ENCODE measurements at regions not wholly inside any gene's neighbourhood (a gene's known extent, or its start where the extent isn't known, plus 50 kb on each side); places are given as distances from the start of the nearest gene placed in this dataset.

GRCh38 chr7:132654150-132654549 lies 77.9 kb upstream of the PLXNA4 start:
- H3K4me3 ChIP-seq (ENCODE audit: low read length): no peak overlapping the region

GRCh38 chr7:132653366-132653930 lies 77.2 kb upstream of the PLXNA4 start:
- H3K4me3 ChIP-seq (ENCODE audit: low read length): no peak overlapping the region
- TF ChIP-seq ZNF274 (IDR thresholded peaks at IDR 0.05; ENCODE audit: low read depth, low read length): no peak

More at GRCh38 chr7:132654150-132654549, 77.9 kb upstream of the PLXNA4 start:
- TF ChIP-seq ZNF274 (IDR thresholded peaks at IDR 0.05; ENCODE audit: low read depth, low read length): no peak

GRCh38 chr7:132652507-132652906 lies 76.2 kb upstream of the PLXNA4 start:
- TF ChIP-seq ZNF274 (IDR thresholded peaks at IDR 0.05; ENCODE audit: low read depth, low read length): no peak

GRCh38 chr7:132650498-132650897 lies 74.2 kb upstream of the PLXNA4 start:
- no peak overlapping the region for H3K4me3 ChIP-seq (ENCODE audit: low read length)
- TF ChIP-seq ZNF274 (IDR thresholded peaks at IDR 0.05; ENCODE audit: low read depth, low read length): no peak

More at GRCh38 chr7:132652507-132652906, 76.2 kb upstream of the PLXNA4 start:
- H3K4me3 ChIP-seq (ENCODE audit: low read length): no peak overlapping the region

GRCh38 chr7:132647311-132647710 lies 71.0 kb upstream of the PLXNA4 start:
- no peak for TF ChIP-seq ZNF274 (IDR thresholded peaks at IDR 0.05; ENCODE audit: low read depth, low read length)
- H3K4me3 ChIP-seq (ENCODE audit: low read length): no peak overlapping the region

GRCh38 chr7:132646052-132646451 lies 69.8 kb upstream of the PLXNA4 start:
- no peak overlapping the region for H3K4me3 ChIP-seq (ENCODE audit: low read length)
- no peak for TF ChIP-seq ZNF274 (IDR thresholded peaks at IDR 0.05; ENCODE audit: low read depth, low read length)

- TF ChIP-seq ZNF274 (IDR thresholded peaks at IDR 0.05; ENCODE audit: low read depth, low read length): no peak
- no peak overlapping the region for H3K4me3 ChIP-seq (ENCODE audit: low read length)
Measured at GRCh38 chr7:132643302-132643701, 67.0 kb upstream of the PLXNA4 start.

- H3K4me3 ChIP-seq (ENCODE audit: low read length): no peak overlapping the region
- TF ChIP-seq ZNF274 (IDR thresholded peaks at IDR 0.05; ENCODE audit: low read depth, low read length): no peak
Measured at GRCh38 chr7:132641238-132641637, 65.0 kb upstream of the PLXNA4 start.

- H3K4me3 ChIP-seq (ENCODE audit: low read length): no peak overlapping the region
- no peak for TF ChIP-seq ZNF274 (IDR thresholded peaks at IDR 0.05; ENCODE audit: low read depth, low read length)
Measured at GRCh38 chr7:132639983-132640382, 63.7 kb upstream of the PLXNA4 start.

- no peak for TF ChIP-seq ZNF274 (IDR thresholded peaks at IDR 0.05; ENCODE audit: low read depth, low read length)
- H3K4me3 ChIP-seq (ENCODE audit: low read length): no peak overlapping the region
Measured at GRCh38 chr7:132638000-132638399, 61.7 kb upstream of the PLXNA4 start.

GRCh38 chr7:132636581-132636980 lies 60.3 kb upstream of the PLXNA4 start:
- TF ChIP-seq ZNF274 (IDR thresholded peaks at IDR 0.05; ENCODE audit: low read depth, low read length): no peak
- no peak overlapping the region for H3K4me3 ChIP-seq (ENCODE audit: low read length)

GRCh38 chr7:132635127-132635526 lies 58.9 kb upstream of the PLXNA4 start:
- H3K4me3 ChIP-seq (ENCODE audit: low read length): no peak overlapping the region
- TF ChIP-seq ZNF274 (IDR thresholded peaks at IDR 0.05; ENCODE audit: low read depth, low read length): no peak

GRCh38 chr7:132630834-132631233 lies 54.6 kb upstream of the PLXNA4 start:
- TF ChIP-seq ZNF274 (IDR thresholded peaks at IDR 0.05; ENCODE audit: low read depth, low read length): no peak
- no peak overlapping the region for H3K4me3 ChIP-seq (ENCODE audit: low read length)
